ENCODE measurements at regions not wholly inside any gene's neighbourhood (a gene's known extent, or its start where the extent isn't known, plus 50 kb on each side); places are given as distances from the start of the nearest gene placed in this dataset.

GRCh38 chr4:100694467-100694866 is 176.6 kb upstream of the EMCN start:
- no peak for TF ChIP-seq CTCF (IDR thresholded peaks at IDR 0.05; ENCODE audit: insufficient read depth, low read depth, low read length)
- no peak for DNase-seq (ENCODE audit: low read depth)
- no peak overlapping the region for H3K4me3 ChIP-seq (ENCODE audit: low read depth, low read length)

GRCh38 chr4:100690812-100691211 is 173.0 kb upstream of the EMCN start:
- no peak for TF ChIP-seq CTCF (IDR thresholded peaks at IDR 0.05; ENCODE audit: insufficient read depth, low read depth, low read length)
- DNase-seq (ENCODE audit: low read depth) = no peak
- no peak overlapping the region for H3K4me3 ChIP-seq (ENCODE audit: low read depth, low read length)

GRCh38 chr4:100688368-100688767 is 170.5 kb upstream of the EMCN start:
- TF ChIP-seq CTCF (IDR thresholded peaks at IDR 0.05; ENCODE audit: insufficient read depth, low read depth, low read length) = no peak
- H3K4me3 ChIP-seq (ENCODE audit: low read depth, low read length) = no peak overlapping the region
- no peak for DNase-seq (ENCODE audit: low read depth)

- H3K4me3 ChIP-seq (ENCODE audit: low read depth, low read length) = no peak overlapping the region
- TF ChIP-seq CTCF (IDR thresholded peaks at IDR 0.05; ENCODE audit: insufficient read depth, low read depth, low read length) = no peak
- DNase-seq (ENCODE audit: low read depth) = no peak
These were observed 164.8 kb upstream of the EMCN start for GRCh38 chr4:100682477-100683218.

- no peak for DNase-seq (ENCODE audit: low read depth)
- H3K4me3 ChIP-seq (ENCODE audit: low read depth, low read length) = no peak overlapping the region
- TF ChIP-seq CTCF (IDR thresholded peaks at IDR 0.05; ENCODE audit: insufficient read depth, low read depth, low read length) = no peak
These were observed 163.5 kb upstream of the EMCN start for GRCh38 chr4:100681289-100681688.

GRCh38 chr4:100679926-100680325 is 162.1 kb upstream of the EMCN start:
- DNase-seq (ENCODE audit: low read depth) = no peak
- H3K4me3 ChIP-seq (ENCODE audit: low read depth, low read length) = no peak overlapping the region
- no peak for TF ChIP-seq CTCF (IDR thresholded peaks at IDR 0.05; ENCODE audit: insufficient read depth, low read depth, low read length)

GRCh38 chr4:100674976-100675375 is 157.2 kb upstream of the EMCN start:
- H3K4me3 ChIP-seq (ENCODE audit: low read depth, low read length) = no peak overlapping the region
- DNase-seq (ENCODE audit: low read depth) = no peak
- TF ChIP-seq CTCF (IDR thresholded peaks at IDR 0.05; ENCODE audit: insufficient read depth, low read depth, low read length) = no peak

All from fibroblast of villous mesenchyme (primary cell).